ENCODE measurements at regions not wholly inside any gene's neighbourhood (a gene's known extent, or its start where the extent isn't known, plus 50 kb on each side); places are given as distances from the start of the nearest gene placed in this dataset.

- peak; percentile 66 to 75 for DNase-seq
- intact Hi-C loops (cut with DNase I; ENCODE audit: low total_unique reads): no loop called here
- H3K27ac ChIP-seq: peak overlapping the region in 1 of 5 donors; percentile 8
Observed at GRCh38 chr15:60074181-60074885, 70.2 kb downstream of the FOXB1 start.

GRCh38 chr15:60076045-60076444 lies 71.9 kb downstream of the FOXB1 start:
- TF ChIP-seq EP300 (IDR thresholded peaks at IDR 0.05): no peak
- no peak for TF ChIP-seq POLR2A (IDR thresholded peaks at IDR 0.05)
- WGBS, 5 donors: 84 to 87% (median 86%) methylated on average over 5 of the region's 5 CpGs
- intact Hi-C loops (cut with DNase I; ENCODE audit: low total_unique reads): no loop called here

More at GRCh38 chr15:60074181-60074885, 70.2 kb downstream of the FOXB1 start:
- H3K9me3 ChIP-seq: no peaks in the 10 kb centered on the region
- H3K4me1 ChIP-seq: peaks cover 0 to 7% (median 3%) of the 10 kb centered on the region in 4 donors
- TF ChIP-seq EP300 (IDR thresholded peaks at IDR 0.05) (no peak), POLR2AphosphoS5 (IDR thresholded peaks at IDR 0.05) (peak in 1 of 3 donors; percentile 59)
- WGBS, 5 donors: 32 to 43% (median 40%) methylated on average over 6 of the region's 6 CpGs
- H3K36me3 ChIP-seq: no peaks in the 10 kb centered on the region
- no peaks in the 10 kb centered on the region for H3K27me3 ChIP-seq
- no peak overlapping the region for H3K4me3 ChIP-seq

GRCh38 chr15:60076582-60077276 lies 72.6 kb downstream of the FOXB1 start:
- DNase-seq: no peak
- peaks cover 0 to 7% (median 3%) of the 10 kb centered on the region in 4 donors for H3K4me1 ChIP-seq
- H3K27me3 ChIP-seq: no peaks in the 10 kb centered on the region
- TF ChIP-seq, protein P1, sequence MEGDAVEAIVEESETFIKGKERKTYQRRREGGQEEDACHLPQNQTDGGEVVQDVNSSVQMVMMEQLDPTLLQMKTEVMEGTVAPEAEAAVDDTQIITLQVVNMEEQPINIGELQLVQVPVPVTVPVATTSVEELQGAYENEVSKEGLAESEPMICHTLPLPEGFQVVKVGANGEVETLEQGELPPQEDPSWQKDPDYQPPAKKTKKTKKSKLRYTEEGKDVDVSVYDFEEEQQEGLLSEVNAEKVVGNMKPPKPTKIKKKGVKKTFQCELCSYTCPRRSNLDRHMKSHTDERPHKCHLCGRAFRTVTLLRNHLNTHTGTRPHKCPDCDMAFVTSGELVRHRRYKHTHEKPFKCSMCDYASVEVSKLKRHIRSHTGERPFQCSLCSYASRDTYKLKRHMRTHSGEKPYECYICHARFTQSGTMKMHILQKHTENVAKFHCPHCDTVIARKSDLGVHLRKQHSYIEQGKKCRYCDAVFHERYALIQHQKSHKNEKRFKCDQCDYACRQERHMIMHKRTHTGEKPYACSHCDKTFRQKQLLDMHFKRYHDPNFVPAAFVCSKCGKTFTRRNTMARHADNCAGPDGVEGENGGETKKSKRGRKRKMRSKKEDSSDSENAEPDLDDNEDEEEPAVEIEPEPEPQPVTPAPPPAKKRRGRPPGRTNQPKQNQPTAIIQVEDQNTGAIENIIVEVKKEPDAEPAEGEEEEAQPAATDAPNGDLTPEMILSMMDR (IDR thresholded peaks at IDR 0.05): no peak
- TF ChIP-seq POLR2AphosphoS5 (IDR thresholded peaks at IDR 0.05) (no peak), POLR2A (IDR thresholded peaks at IDR 0.05) (no peak), EP300 (IDR thresholded peaks at IDR 0.05) (no peak)
- intact Hi-C loops (cut with DNase I; ENCODE audit: low total_unique reads): no loop called here
- H3K36me3 ChIP-seq: no peaks in the 10 kb centered on the region
- no peak overlapping the region for H3K4me3 ChIP-seq
- no peaks in the 10 kb centered on the region for H3K9me3 ChIP-seq
- H3K27ac ChIP-seq: no peak overlapping the region
- 62 to 77% (median 68%) methylated on average over 11 of the region's 11 CpGs for WGBS, 5 donors

More at GRCh38 chr15:60076045-60076444, 71.9 kb downstream of the FOXB1 start:
- Histone ChIP-seq H3K27me3 (no peaks in the 10 kb centered on the region), H3K9me3 (no peaks in the 10 kb centered on the region), H3K4me3 (no peak overlapping the region), H3K27ac (no peak overlapping the region), H3K4me1 (peaks cover 0 to 7% (median 3%) of the 10 kb centered on the region in 4 donors), H3K36me3 (no peaks in the 10 kb centered on the region)
- no peak for DNase-seq

DNA sequence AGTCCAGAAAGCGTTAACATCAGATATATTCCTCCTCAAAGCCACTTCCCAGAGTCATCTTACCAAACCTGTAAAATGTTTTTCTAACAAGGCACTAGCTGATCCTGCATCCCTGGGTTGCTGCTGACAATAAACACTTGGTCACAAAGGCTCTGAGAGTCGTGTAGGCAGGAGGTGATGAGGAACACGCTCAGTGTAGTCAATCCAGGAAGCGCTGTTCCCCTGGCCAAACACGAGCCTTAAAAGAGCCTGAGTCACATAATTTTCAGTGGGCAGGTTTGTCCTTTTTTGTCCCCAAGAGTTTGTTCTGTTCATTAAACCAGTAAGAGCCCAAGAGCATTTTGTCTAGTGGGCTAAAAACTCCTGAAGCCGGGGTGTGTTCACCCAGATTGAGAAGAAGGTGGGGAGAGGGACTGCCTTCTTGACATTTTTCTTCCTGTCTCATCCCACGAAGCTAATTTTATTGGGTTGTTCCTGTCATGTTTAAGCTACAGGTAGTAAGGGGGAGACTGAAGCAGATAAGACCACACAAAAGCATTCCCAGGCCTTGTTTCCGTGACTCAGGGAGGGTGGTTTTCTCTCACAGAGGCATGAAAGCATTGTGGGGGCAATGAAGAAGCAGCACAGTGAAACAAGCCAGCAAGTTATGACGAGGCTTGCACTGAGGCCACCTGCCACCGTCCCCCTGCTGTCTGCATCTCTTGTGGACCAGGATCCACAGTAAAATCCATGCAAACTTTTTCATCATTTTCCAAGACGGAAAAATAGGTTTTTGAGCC lies 73.7 kb downstream of the FOXB1 start:
- H3K4me1 ChIP-seq: peaks cover 0 to 7% (median 3%) of the 10 kb centered on the region in 4 donors
- 68 to 84% (median 69%) methylated on average over 11 of the region's 11 CpGs for WGBS, 5 donors
- H3K9me3 ChIP-seq: no peaks in the 10 kb centered on the region
- TF ChIP-seq POLR2AphosphoS5 (IDR thresholded peaks at IDR 0.05): no peak
- no peak for TF ChIP-seq POLR2A (IDR thresholded peaks at IDR 0.05)
- TF ChIP-seq, protein P1 (IDR thresholded peaks at IDR 0.05): no peak
- no peak for TF ChIP-seq EP300 (IDR thresholded peaks at IDR 0.05)
- no peak overlapping the region for H3K4me3 ChIP-seq
- no peaks in the 10 kb centered on the region for H3K36me3 ChIP-seq
- DNase-seq: peak in 1 of 2 donors; percentile 7
- intact Hi-C loops (cut with DNase I; ENCODE audit: low total_unique reads): no loop called here
- H3K27ac ChIP-seq: no peak overlapping the region
- H3K27me3 ChIP-seq: no peaks in the 10 kb centered on the region

GRCh38 chr15:60079210-60079609 lies 75.1 kb downstream of the FOXB1 start:
- Histone ChIP-seq H3K27ac (no peak overlapping the region), H3K36me3 (no peaks in the 10 kb centered on the region), H3K4me3 (no peak overlapping the region), H3K27me3 (peaks cover 0 to 2% (median 0%) of the 10 kb centered on the region in 3 donors), H3K9me3 (no peaks in the 10 kb centered on the region), H3K4me1 (peaks cover 0 to 6% (median 2%) of the 10 kb centered on the region in 4 donors)
- intact Hi-C loops (cut with DNase I; ENCODE audit: low total_unique reads): no loop called here
- DNase-seq: peak in 1 of 2 donors; percentile 15
- TF ChIP-seq, protein P1 (IDR thresholded peaks at IDR 0.05): peak in 1 of 7 experiments; percentile 12
- no peak for TF ChIP-seq POLR2AphosphoS5 (IDR thresholded peaks at IDR 0.05)
- 48 to 79% (median 60%) methylated on average over 2 of the region's 2 CpGs for WGBS, 5 donors

Measured in stomach (tissue), 8 donors.